Kidney epithelial cell (primary cell): ENCODE measurements at regions not wholly inside any gene's neighbourhood (a gene's known extent, or its start where the extent isn't known, plus 50 kb on each side); places are given as distances from the start of the nearest gene placed in this dataset.
"Not testable (repeated sequence)": the region's sequence is repeated elsewhere in the genome, so short reads cannot be mapped to it uniquely, and the experiment has no call there.

Experiments used
- DNase-seq: peaks from one replicate; pipeline ENCODE4 v3.0.0-alpha.2; 2010; ENCODE audit warnings: low read depth
- H3K27me3 ChIP-seq: 2 replicates; pipeline ENCODE4 v1.6.0; 2011; ENCODE audit warnings: low read length; ENCODE audit not compliant: control insufficient read depth, insufficient read depth
- H3K36me3 ChIP-seq: 2 replicates; pipeline ENCODE4 v1.5.1; 2011; ENCODE audit warnings: low read length; ENCODE audit not compliant: control insufficient read depth, insufficient read depth
- H3K4me3 ChIP-seq: 2 replicates; pipeline ENCODE4 v1.5.1; 2011; ENCODE audit warnings: low read depth, mild to moderate bottlenecking, control low read depth, low read length
- CTCF ChIP-seq: IDR thresholded peaks from 2 replicates; pipeline ENCODE4 v1.5.1; 2011; ENCODE audit warnings: mild to moderate bottlenecking, moderate library complexity, low read length, control low read depth, inconsistent platforms; ENCODE audit not compliant: insufficient read depth, poor library complexity, severe bottlenecking

GRCh38 chr4:177532358-177532757, 90.1 kb upstream of the AGA start:
- DNase-seq = no peak
- no peak for TF ChIP-seq CTCF
- H3K27me3 ChIP-seq = no peaks in the 10 kb centered on the region
- no peaks in the 10 kb centered on the region for H3K36me3 ChIP-seq
- no peak overlapping the region for H3K4me3 ChIP-seq

- H3K4me3 ChIP-seq, DNase-seq, H3K36me3 ChIP-seq, H3K27me3 ChIP-seq: not testable (repeated sequence)
Observed at GRCh38 chr4:177534841-177535240, 92.6 kb upstream of the AGA start.

- DNase-seq = no peak
- peak; percentile 13 for TF ChIP-seq CTCF
- H3K27me3 ChIP-seq = no peaks in the 10 kb centered on the region
- no peak overlapping the region for H3K4me3 ChIP-seq
- H3K36me3 ChIP-seq = no peaks in the 10 kb centered on the region
Observed at GRCh38 chr4:177546745-177547144, 104.5 kb upstream of the AGA start.

DNA sequence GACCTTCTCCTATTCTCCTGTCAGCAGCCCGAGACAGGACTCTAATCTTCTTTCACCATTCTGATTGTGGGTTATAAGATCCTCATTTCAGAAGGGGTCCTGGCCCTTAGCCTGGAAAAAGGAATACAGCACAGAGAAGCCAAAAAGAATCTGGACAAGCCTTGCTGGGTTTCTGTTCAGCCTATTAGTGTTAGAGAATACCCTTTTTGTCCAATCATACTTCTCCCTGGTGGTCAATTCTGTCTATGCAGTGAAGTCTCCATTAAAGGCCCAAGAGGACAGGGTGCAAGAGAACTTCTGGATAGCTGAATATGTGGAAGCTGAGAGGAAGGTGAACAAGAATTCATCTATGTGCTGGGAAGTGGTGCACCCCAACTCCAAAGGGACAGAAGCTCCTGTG, 105.7 kb upstream of the AGA start:
- DNase-seq = no peak
- TF ChIP-seq CTCF = no peak
- H3K36me3 ChIP-seq = no peaks in the 10 kb centered on the region

DNA sequence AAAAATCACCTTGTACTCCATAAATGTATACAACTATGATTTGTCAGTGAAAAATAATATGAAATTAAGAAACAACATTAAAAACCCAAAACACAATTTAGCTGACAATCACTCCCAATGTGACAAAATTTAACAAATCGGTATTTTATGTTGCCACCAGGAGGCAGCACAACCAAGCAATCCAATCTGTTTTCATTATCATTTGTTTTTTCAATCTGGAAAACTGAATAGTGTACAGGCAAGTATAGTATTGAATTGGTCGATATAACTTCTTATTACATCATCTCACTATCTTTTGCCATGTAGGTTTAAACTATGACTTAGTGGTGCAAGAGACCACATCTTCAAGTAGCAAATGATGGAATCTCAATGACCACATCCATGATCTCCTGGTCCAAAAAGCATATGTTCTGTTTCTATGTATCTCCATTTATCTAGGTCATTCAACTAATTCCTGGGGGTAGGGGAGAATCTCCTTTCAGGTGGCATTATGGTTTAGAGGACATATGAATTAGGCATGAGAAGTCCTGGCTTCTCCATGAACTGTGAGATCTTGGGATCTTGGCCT, 112.9 kb upstream of the AGA start:
- peak; percentile 63 for TF ChIP-seq CTCF
- H3K4me3 ChIP-seq = no peak overlapping the region
- no peaks in the 10 kb centered on the region for H3K36me3 ChIP-seq
- H3K27me3 ChIP-seq = no peaks in the 10 kb centered on the region
- no peak for DNase-seq

More for the DNA sequence above, 105.7 kb upstream of the AGA start:
- Histone ChIP-seq H3K27me3 (no peaks in the 10 kb centered on the region), H3K4me3 (no peak overlapping the region)

DNA sequence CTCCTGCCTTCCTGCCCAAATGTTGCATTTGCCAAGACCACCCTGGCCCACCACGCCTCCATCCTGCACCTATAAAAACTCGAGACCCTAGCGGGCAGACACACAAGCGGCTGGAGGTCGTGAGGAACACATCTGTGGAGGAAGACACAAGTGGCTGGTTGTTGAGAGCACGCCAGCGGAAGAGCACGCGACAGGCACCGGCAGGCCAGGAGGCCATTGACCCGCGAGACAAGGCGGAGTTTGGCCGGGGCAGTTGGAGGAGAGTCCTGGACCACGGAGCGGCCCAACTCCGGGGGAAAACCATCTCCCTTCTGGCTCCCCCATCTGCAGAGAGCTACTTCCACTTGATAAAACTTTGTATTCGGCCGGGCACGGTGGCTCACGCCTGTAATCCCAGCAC, 115.2 kb upstream of the AGA start:
- TF ChIP-seq CTCF = no peak
- Histone ChIP-seq H3K4me3 (no peak overlapping the region), H3K27me3 (no peaks in the 10 kb centered on the region), H3K36me3 (no peaks in the 10 kb centered on the region)
- DNase-seq = no peak

- Histone ChIP-seq H3K27me3 (no peaks in the 10 kb centered on the region), H3K36me3 (no peaks in the 10 kb centered on the region), H3K4me3 (no peak overlapping the region)
- DNase-seq = no peak
- no peak for TF ChIP-seq CTCF
Observed at GRCh38 chr4:177558995-177559394, 116.8 kb upstream of the AGA start.
